ENCODE measurements at regions not wholly inside any gene's neighbourhood (a gene's known extent, or its start where the extent isn't known, plus 50 kb on each side); places are given as distances from the start of the nearest gene placed in this dataset.

- no peak overlapping the region for H3K27ac ChIP-seq (ENCODE audit: insufficient read depth, low read length)
- H3K4me2 ChIP-seq (ENCODE audit: extremely low read depth, insufficient read depth, low read length) = no peak overlapping the region
- H3K27me3 ChIP-seq (ENCODE audit: control insufficient read depth, insufficient read depth, low read length) = no peaks in the 10 kb centered on the region
- H3K4me1 ChIP-seq (ENCODE audit: control insufficient read depth, extremely low read depth, insufficient read depth, low read length) = no peaks in the 10 kb centered on the region
- no peaks in the 10 kb centered on the region for H3K9me3 ChIP-seq (ENCODE audit: control insufficient read depth, insufficient read depth, low read depth, low read length)
- no peak overlapping the region for H3K9ac ChIP-seq (ENCODE audit: insufficient read depth, low read length)
- no peaks in the 10 kb centered on the region for H3K36me3 ChIP-seq (ENCODE audit: control insufficient read depth, insufficient read depth, low read length)
- TF ChIP-seq CTCF (conservative IDR thresholded peaks at IDR 0.05 in 1 of 2, IDR thresholded peaks at IDR 0.05 in 1 of 2; ENCODE audit: low read depth in 1 of 2, low read length in 2 of 2) = no peak
- no peak for TF ChIP-seq EZH2 (IDR thresholded peaks at IDR 0.05; ENCODE audit: low read length, missing control alignments)
- H2AFZ ChIP-seq (ENCODE audit: low read length) = no peak overlapping the region
- no peak overlapping the region for H3K4me3 ChIP-seq (replicated peaks in 1 of 4; ENCODE audit: control extremely low read depth in 1 of 4, insufficient read depth in 1 of 4, low read depth in 3 of 4, low read length in 4 of 4)
- H4K20me1 ChIP-seq (ENCODE audit: control insufficient read depth, extremely low read depth, insufficient read depth, low read length) = no peaks in the 10 kb centered on the region
- DNase-seq (ENCODE audit: low read depth in 2 of 2) = no peak
- H3K79me2 ChIP-seq (ENCODE audit: control insufficient read depth, insufficient read depth, low read length) = no peaks in the 10 kb centered on the region
These were observed 49.9 kb upstream of the MLN start for GRCh38 chr6:33853736-33854135.

Data from fibroblast of lung (primary cell).